Endometrium (tissue), 2 donors: ENCODE measurements at regions not wholly inside any gene's neighbourhood (a gene's known extent, or its start where the extent isn't known, plus 50 kb on each side); places are given as distances from the start of the nearest gene placed in this dataset.

Experiments used
- FAIRE-seq: peaks from 2 replicates; lab custom pipeline; 2012; peaks lifted over from hg19 to GRCh38; lab: Jason Lieb, UNC
- donor health status: control.
- donor health status: control.

DNA sequence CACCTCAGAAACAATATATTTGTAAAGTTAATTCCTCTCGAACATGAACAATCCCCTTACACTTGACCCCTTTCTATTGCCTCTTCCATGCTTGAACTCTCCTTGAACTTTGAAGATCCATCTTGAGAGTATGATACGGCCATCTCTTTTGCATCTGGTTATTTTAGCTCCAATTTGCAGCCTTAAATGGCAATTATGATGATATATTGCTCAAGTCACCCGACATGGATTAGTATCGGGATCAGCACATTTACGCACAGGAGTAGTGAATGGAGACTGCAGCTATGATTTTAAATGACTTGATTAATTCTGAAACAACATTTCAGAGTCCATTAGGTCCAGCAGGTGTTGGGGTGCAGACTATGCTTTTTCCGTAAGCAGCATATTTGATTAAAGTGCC lies 143.8 kb upstream of the PAQR3 start:
- FAIRE-seq, result no peak

DNA sequence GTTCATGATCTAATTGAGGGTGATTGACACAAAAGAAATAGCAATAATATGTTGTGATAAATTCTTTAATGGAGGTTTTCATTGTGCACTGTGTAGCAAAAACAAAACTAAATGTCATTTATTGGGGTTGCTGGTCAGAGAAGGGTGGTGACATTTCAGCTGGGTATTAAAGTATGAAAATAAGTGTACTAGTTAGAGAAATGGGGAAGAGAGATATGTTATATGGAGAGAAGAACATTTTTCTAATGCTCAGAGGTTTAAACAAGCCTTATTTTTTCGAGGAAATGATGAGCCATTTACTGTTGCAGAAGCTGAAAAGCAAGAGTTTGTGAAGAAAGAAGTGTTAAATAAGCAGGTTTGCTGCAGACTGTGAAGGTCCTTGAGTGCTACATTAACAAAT lies 142.7 kb upstream of the PAQR3 start:
- FAIRE-seq, result no peak

DNA sequence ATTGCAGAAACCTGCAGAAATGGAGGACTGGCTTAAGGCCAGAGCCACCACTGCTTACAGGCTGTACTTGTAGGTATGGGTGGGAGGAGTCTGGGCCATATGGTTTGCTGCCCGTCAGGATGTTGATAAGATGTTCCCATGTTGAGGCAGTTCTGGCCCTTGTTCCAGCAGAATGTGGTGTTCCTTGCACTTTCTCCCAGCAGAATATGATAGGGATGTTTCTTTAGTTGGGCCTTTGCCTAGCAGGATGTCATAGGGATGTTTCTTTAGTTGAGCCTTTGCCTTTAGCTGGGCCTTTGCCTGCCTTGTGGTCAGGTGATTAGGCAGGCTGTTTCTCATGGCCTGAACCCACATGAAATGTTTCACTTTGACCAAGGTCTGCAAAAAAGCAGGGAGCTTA lies 139.1 kb upstream of the PAQR3 start:
- FAIRE-seq, result no peak

DNA sequence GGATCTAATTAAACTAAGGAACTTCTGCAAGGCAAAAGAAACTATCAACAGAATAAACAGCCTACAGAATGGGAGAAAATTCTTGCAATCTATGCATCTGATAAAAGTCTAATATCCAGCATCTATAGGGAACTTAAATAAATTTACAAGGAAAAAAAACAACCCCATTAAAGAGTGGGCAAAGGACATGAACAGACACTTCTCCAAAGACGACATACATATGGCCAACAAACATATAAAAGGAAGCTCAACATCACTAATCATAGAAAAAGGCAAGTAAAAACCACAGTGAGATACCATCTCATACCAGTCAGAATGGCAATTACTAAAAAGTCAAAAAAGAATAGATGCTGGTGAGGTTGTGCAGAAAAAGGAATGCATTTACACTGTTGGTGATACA lies 134.8 kb upstream of the PAQR3 start:
- no peak for FAIRE-seq

DNA sequence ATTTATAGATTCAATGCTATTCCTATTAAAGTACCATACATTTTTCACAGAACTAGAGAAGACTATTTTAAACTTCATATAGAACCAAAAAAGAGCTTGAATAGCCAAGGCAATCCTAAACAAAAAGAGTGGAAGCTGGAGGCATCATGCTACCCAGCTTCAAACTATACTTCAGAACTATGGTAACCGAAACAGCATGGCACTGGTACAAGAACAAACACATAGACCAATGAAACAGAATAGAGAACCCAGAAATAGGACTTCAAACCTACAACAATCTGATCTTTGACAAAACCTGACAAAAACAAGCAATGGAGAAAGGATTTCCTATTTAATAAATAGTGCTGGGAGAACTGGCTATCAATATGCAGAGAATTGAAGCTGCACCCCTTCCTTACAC lies 134.2 kb upstream of the PAQR3 start:
- FAIRE-seq, result no peak

DNA sequence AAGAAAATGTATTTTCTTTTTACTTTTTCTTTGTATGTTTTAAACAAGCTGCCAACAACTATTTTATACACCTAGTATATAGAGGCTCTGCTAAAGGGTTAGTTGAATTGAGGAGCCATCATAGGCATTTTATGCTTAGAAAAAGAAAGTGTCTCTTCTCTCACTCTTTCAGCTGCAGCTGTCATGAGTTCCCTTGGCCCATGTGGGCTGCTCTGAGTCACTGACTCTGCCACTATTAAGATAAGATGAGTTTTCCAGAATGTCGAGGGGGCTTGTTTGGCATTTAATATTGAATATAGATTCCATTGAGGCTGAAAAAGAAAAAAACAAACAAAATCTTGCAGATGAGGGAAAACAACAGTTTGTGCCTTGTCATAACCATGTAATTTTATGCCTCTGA lies 126.0 kb upstream of the PAQR3 start:
- no peak for FAIRE-seq

DNA sequence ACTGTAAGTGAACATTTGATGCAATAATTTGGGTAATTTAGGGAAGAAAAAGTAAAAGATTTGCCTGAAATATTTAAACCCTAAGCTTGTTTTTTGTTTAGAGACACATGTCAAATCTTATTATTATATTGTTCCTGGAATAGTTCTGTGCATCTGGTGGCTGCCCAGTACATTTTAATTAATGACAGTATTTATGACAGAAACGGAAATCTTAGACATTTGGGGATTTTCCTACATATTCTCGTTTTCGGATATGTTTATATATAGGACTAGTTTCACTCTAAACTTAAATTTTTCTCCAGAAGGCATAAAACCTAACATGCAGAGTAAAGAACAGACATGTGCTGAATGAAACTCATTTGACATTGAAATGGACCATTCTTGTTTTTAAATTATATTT lies 125.6 kb upstream of the PAQR3 start:
- FAIRE-seq, result no peak

DNA sequence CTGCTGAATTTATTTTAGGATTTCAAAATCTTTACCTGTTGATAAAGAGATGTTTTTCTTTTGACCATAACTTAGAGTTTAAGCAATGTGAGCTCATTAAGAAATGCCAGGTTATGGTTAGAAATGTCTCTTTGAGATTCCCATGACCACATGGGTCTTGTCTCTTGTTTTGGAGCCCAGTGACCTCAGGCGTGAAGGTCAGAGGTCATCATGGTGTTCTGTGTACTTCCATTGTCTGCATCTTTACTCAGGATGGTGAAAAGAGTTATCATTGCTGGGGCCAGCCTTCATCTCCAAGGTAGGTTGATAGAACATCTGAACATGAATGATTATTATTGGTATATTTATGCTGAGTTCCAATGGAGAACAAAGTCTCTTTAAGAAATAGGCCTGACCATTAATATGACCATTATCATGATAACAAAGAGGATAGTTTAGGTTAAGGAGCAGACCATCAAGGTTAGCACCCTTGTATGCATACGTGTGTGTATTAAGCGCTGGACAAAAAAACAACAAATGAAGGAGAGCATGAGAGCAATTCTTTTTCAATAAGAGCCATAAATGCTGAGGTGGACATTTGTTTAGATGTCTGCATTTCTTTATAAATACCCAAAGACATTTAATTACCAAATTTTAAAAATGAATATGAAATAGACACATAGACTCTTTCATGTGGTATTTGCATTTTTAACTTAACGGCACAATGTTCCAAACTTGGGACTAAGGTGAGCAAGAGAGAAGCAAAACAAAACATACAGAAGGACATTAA lies 120.6 kb upstream of the PAQR3 start:
- FAIRE-seq, result no peak

DNA sequence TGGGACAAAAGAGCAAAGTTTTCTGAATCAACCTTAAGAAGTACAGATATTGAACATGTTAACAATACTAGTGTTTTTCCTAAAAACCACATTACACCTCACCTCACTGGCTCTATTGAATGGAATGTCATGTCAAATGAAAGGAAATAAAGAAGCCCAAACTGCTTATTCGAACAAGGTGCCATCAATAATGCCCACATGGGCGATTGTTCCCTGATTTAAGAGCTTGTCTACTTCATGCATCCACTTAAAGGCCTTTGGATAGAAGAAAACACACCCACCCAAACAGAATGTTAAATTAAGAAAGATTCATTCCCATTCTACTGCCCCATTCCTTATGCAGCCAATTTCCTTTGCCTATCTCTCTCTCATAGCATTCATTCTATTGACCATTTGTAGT lies 118.5 kb upstream of the PAQR3 start:
- FAIRE-seq, result no peak

DNA sequence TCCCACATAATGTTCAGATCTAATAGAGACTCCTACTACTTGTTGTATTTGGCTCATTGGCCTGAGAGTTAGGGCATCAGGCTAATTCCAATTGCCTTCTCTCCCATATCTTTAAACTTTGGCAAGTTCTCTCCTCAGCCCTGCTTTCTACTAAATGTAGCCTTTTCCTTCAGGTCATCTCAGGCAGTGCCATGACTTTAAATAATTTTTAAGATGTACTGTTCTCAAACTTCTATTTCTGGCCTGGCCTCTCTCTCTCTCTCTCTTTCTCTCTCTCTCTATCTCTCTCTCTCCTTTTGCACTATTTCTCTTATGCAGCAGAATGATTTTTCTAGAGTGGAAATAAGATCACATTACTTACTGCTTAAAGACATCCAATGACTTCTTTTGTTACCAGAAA lies 114.5 kb upstream of the PAQR3 start:
- FAIRE-seq, result no peak

DNA sequence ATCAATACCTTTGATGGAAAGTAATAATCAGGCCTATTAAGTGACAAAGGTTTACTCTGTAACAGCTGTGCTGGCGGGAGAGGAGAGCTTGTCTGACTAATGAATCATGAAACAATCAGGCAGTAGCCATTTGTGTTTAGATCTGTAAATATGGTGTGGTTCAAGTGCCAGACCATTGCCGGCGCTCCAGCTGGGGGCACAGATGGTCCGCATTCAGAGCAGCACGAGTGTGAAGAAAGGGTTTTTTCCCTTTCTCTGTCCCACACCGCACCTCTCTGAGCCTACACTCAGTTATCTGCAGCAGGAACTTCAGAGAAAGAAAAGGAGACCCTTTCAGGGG lies 111.3 kb upstream of the PAQR3 start:
- FAIRE-seq, result no peak

DNA sequence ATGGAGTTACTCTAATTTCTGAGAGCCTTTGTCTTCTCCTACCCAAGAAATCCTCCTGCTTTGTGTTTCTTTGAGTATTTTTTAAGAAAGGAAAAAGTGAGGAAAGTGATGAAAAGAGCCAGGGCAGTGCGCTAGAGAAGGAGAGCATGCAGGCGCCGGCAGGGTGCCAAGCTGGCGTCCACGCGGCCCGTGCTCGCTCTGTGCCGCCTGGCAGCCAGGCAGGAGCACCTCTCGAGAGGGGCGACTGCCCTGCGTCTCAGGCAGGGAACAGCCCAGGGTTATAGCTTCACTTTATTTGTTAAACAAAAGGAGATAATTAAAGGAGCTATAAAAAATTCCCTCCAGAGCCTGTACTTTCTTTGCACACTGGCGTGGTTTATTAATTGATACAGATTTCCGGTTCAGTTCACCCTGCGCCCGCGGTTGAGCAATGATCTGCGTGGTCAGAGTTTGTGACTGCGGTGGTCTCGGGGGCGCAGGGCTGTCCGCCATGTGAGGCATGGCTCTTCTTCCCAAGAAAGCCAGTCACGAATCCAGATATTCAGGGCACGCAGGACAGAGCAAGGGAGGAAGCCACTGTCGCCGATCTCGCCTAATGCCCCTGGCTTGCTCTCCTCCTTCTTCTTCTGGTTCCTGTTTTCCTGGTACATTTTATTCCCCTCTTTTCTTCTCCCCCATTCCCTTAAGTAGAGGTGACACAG lies 110.8 kb upstream of the PAQR3 start:
- FAIRE-seq, result no peak

DNA sequence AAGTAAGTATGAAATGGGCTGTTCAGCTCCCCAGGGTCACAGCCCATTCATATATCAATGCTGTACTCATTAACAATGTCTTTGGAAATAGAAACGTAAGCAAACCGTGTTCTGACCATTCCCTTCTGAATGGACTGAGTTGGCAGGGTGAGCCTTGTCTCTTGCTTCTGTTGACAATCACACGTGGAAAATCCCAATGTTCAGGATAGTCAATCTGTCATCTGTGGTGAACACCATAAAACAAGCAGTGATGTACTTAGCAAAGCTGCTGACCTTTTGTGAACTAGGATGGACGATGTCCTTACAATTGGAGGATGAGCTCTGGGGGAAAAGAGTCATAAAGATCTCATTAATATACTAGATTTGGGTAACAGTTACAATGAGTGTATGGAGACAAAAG lies 109.6 kb upstream of the PAQR3 start:
- no peak for FAIRE-seq

DNA sequence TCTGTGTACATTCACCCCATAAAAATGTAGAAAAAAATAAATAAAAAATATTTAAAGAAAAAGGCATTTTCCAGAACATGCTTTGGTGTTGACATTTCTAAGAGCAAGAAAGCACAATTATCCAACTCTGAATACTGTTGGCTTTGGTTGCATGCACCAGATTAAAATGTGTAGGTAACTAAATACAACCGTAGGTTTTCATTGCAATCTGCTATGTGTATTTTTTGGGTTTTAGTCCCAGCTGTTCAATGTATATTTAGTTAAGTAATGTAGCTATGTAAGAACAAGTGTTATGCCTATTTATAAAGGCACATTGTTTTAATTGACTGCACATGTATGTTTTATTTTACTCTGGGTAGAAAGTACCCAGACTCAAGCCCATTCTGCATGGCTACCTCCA lies 108.1 kb upstream of the PAQR3 start:
- FAIRE-seq, result no peak

DNA sequence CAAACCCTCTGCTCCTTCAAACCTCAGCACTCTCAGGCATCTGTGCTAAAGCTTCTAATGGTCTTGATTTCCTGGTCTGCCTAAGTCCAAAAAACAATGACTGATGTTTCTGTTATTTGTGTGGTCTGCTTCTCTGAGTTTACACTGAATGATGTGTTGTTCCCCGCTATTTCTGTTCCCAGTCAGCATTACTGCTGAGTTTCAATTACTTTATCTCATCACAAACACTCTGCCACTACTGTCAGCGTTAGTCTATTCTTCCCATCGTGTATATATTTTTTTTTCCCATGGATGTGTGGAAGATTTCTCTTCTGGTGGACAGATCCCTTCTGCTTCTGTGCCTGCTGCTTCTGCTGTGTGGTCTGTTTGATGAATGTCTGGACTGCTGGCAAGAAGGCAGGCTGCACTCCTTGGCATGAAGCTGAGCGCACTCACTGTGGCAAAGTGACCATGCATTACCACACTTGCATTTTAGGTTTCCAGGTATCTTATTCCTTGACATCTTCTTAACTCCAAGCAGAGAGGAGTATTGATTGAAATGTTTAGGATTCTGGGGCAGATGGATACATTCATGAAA lies 106.9 kb upstream of the PAQR3 start:
- no peak for FAIRE-seq

DNA sequence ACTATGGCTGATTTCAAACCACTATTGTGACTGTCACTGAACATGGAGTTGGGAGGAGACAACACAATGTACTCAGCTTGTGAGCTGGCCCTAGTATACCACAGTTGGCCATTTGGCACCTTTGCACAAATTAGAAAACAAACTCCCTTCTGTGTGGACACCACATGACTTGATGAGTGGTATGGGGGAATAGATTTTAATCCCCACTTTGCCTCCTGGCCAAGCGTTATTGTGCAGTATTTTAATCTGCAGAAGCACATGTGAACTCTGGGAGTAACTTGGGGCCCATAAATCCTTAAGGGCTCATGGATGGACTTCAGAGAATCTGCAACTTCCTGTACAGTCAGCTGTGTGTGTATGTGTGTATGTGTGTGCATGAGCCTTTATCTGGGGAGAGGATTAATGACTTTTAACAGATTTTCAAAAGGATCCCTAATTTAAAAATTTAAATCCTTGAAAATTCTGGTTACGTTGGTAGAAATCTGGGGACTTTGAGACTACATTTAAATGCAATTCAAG lies 105.0 kb upstream of the PAQR3 start:
- FAIRE-seq, result no peak

DNA sequence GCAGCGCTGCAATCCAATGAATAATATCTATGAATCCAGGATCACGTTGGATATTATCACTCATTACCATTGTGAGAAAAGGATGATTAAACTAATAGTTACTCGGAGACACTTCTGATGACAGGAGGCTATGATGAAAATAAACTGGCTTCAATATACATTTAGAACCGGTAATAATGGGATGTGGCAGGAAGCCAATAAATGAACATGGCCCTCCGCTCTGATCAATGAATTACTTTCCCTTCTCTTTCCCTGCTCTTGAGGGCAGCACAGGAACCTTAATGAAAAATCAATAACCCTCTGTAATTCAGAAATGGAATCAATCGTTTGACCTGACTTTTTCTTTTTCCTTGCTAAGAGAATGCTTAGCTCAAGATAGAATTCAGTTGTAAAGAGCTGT lies 103.9 kb upstream of the PAQR3 start:
- no peak for FAIRE-seq

DNA sequence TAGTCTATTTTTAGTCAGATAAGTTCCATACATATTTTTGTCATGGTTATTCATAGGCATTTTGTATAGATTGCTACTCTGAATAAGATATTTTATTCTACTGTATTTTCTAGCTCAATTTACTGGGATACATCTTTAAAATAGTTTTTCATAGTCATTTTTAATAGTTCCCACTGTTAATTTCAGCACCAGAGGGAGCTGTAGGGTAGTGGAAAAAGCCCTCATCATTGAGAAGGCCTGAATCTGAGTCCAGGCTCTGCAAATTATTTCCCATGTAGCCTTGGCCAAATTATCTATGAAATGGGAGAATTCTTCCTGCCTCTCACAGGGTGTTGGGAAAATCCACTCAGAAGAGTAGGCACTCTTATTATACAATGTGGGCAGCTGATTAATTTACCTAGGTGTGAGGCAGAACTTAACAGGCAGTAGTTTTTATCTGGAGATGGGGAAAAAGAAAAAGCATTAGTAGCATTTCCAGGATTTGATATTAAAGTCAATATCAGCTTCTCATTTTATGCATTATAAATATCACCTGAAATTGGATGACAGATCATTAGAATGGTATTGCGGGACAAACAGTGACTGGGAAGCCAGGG lies 102.9 kb upstream of the PAQR3 start:
- FAIRE-seq, result no peak

DNA sequence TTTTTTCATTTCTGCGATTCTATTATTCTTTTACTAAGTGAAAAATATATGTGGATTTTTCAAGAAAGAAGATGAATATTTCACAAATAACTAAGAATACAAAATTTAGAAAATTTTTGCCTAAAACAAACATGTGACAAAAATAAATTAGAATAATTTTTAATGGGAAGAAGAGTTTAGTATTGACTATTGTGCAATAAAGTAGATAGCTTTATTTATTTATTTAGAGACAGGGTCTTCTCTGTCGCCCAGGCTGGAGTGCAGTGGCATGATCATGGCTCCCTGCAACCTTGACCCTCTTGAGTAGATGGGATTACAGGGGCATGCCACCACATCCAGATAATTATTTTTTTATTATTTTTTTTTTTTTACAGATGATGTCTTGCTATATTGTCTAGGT lies 95.3 kb upstream of the PAQR3 start:
- FAIRE-seq, result no peak

DNA sequence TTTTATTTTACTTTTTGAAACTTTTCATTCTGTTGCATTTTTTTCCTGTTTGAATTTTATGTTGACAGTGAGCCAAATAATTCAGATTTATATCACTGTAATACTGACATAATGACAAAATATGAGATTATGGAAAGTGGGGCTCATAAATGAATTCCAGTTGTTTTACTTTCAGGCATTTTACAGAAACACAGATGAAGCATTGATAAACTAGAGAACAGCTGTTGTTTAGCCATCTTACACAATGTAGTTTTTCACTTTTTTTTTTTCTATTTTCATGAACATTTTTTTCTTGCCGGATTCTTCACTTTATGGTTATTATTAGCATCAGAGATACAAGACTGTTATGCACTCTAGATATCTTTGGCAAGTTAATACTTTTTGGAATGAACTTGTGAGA lies 91.7 kb upstream of the PAQR3 start:
- FAIRE-seq, result peak; percentile 8

DNA sequence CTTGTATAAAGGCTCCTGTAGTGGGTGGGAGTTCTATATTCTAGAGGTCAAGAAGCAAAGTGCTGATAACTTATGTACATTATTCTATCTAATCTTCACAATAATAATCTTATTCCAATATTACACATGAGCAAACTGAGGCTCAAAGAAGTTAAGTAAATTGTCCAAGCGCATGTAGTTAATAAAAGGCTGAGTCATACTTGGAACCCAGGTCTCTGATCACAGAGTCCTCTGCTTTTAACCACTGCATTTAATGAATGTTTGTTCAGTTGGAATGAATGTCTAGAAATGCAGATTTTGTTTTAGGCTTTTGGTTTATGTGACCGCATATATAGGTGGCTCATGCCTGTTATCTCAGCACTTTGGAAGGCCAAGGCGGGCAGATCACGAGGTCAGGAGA lies 88.4 kb upstream of the PAQR3 start:
- FAIRE-seq, result no peak

DNA sequence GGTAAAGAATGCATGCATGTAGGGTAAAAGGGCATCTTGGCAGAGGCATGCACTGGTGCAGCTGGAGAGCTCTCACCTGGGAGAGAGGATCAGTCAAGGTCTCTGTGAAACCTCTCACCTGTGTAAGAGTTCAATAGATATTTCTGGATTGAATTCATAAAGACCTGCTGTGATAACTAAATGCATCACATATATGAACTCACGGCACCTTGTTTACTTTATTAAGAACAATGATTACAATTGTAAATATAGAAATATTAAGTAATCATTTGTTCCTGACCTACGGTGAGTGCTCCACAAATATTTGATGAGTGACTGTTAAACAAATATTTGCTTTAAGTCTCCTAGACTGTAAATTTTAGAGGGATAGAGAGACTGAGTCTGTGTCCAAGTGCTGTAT lies 85.9 kb upstream of the PAQR3 start:
- no peak for FAIRE-seq
